ENCODE measurements at regions not wholly inside any gene's neighbourhood (a gene's known extent, or its start where the extent isn't known, plus 50 kb on each side); places are given as distances from the start of the nearest gene placed in this dataset.

DNA sequence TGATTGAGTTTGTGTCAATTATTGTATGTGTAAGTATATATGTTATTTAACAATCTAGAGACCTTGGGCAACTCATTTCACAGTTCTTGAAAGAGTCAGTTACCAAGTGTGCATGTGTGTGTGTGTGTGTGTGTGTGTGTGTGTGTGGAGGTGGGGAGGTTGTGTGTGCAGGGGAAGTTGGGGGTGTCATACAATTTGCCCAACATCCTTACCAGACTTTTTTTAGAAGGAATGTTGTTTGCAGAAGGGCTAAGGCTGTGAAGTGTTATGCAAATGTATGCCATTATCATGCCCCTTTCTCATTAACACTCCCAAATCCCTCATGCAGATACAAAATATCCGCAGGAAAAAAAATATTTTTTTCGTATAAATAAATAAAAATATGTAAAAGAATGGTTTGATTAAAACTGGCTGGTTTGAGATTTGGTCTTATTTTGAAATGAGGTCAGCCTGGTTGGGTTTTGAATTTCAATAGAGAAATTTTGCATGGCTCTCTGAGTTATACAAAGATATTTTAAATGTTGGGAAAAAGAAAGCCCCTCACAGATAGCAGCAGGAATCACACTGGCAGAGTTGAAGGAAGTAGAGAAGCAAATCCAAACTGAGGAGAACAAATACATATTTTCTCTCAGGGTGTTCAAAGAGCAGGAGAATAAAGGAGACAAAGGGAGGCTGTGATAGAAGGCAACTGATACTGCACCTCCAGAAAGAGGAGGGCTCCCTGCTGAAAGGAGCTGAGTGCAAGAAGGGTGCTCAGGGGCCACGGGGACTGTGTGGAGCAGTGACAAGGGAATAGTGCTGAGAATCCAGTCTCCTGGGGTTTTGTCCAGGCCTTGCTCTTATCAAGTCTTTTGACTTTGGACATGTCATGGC, 1365.5 kb upstream of the CELF4 start:
- no peak for DNase-seq (ENCODE audit: low spot score)

- DNase-seq (ENCODE audit: low spot score) = no peak
These were observed 1357.9 kb upstream of the CELF4 start for GRCh38 chr18:38923540-38923939.

- no peak for DNase-seq (ENCODE audit: low spot score)
These were observed 1357.5 kb upstream of the CELF4 start for GRCh38 chr18:38923126-38923525.

DNA sequence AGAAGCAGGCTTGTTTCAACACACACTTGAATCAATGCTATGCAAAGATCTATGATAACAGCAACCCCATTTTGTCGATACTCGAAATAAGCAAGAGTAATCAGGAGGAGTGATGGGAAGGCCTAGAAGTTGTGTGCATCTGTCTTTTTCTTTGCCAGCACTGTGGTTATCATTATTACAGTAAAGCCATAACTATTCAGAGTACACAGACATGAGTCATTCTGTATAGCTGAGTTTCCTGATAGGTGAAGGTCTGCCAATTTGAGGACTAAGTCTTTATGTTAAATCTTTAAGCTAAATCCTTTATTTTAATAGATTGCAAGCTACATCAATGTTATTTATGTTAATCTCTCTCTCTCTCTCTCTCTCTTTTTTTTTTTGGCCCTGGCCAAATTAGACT, 1344.4 kb upstream of the CELF4 start:
- DNase-seq (ENCODE audit: low spot score) = no peak

DNA sequence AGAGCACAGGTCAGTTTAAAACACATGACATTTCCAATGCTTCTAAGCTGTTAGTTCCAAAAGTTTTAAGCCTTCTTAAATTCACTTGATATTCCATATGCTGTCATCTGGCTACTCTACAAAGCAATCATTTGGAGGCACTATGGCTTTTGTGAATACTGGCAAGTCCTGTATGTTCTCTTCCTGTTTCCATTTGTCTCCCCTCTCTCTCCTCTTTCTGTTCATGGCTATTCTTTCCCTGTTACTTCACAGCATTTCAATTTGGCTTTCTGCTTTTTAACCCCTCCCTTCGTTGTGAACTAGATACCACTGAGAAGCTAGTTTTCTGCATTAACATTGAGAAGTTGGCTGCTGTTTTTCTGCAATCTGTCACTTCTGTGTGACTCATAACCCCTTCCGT, 1337.2 kb upstream of the CELF4 start:
- DNase-seq (ENCODE audit: low spot score) = no peak

- DNase-seq (ENCODE audit: low spot score) = no peak
These were observed 1334.8 kb upstream of the CELF4 start for GRCh38 chr18:38900445-38900844.

DNA sequence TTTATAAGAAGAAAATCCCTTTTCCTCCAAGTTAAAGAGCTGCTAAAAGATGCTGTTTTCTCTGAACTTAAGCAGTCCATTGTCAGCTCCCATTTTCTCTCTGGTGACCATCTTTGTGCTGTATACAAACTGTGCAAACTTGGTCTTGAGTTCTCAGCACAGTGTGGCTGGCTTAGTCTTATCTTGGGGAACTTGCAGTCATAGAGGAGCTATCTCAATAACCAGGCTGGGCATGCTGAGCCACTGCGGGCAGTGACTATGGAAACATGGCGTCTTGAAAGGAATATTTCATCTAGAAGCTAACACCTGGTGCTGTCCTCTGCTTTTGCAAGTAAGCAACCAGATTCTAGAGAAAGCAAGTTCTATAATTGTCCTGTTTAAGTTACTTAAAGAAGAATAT, 1334.4 kb upstream of the CELF4 start:
- DNase-seq (ENCODE audit: low spot score) = no peak

DNA sequence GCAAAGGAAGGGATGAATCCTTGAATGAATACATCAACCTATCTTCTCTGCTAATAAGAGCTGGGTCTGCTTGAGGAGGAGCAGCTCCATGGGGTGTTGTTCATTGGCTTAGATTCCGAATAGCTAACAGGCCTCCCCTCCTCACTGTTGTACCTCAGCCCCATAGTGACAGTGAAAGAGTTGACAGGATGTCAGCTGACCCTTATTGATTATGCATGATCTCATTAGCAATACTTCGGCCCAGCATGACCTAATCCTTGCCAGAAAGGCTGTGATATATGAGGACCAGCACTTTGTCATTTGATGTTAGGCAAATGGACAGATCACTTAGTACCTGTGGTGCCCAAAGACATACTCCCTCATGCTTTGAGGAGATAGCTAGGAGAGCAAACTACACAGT, 1333.7 kb upstream of the CELF4 start:
- no peak for DNase-seq (ENCODE audit: low spot score)

GRCh38 chr18:38898167-38898566, 1332.6 kb upstream of the CELF4 start:
- DNase-seq (ENCODE audit: low spot score) = no peak

- no peak for DNase-seq (ENCODE audit: low spot score)
These were observed 1330.0 kb upstream of the CELF4 start for GRCh38 chr18:38895560-38895959.

DNA sequence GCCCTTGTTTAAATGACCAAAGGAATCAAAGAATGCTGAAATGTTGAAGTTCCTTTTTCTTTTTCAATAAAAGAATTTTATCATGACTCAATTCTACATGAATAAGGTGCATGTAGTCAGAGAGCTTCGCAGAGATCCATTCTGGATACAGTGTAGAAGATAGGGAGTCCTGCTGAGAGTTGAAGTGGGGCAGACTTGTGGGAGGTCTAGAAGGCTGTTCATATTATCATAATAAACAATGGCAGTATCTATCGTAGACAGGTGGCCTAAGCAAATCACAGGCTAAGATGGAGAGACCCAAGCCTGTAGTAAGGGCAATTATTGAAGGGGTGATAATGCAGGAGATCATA, 1322.0 kb upstream of the CELF4 start:
- no peak for DNase-seq (ENCODE audit: low spot score)

GRCh38 chr18:38886861-38887670, 1321.5 kb upstream of the CELF4 start:
- no peak for DNase-seq (ENCODE audit: low spot score)

DNA sequence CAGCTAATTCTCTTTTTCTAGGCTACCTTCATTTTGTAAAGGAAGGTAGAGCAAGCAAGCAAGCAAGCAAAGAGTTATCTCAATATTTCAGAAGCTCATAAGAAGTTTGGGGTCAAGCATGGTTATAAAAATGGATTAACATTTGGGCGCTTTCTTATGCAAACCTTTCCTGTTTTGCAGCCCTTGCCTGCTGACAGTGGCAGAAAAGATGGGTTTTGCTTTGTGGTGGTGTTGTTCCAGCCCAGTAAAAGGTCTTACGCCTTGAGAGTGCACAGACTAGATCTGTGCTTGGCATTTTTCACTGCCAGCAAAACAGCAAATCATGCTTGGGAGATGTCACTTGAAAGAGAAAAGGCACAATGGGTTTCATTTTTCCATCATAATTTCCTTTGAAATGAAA, 1320.6 kb upstream of the CELF4 start:
- DNase-seq (ENCODE audit: low spot score) = no peak

DNA sequence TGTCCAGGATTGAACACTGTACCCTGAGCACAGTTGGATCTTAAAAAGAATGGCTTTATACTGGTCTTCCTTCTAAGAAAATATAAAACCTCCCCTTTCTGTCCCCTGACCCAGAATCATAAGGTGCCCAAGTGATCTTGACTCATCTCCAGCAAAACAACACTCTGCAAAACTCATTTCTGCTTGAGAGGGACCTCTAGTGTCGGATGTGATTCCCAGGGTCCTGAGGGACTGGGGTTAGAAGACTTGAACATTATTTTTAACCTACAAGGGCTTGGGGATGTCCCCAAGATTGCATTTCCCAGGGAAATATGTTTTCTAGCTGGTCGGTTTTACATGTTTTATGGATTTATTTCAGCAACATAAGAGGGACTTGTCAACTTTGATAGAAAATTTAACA, 1318.5 kb upstream of the CELF4 start:
- DNase-seq (ENCODE audit: low spot score) = no peak

GRCh38 chr18:38883111-38883510, 1317.5 kb upstream of the CELF4 start:
- no peak for DNase-seq (ENCODE audit: low spot score)

GRCh38 chr18:38879871-38880270, 1314.3 kb upstream of the CELF4 start:
- DNase-seq (ENCODE audit: low spot score) = no peak

DNA sequence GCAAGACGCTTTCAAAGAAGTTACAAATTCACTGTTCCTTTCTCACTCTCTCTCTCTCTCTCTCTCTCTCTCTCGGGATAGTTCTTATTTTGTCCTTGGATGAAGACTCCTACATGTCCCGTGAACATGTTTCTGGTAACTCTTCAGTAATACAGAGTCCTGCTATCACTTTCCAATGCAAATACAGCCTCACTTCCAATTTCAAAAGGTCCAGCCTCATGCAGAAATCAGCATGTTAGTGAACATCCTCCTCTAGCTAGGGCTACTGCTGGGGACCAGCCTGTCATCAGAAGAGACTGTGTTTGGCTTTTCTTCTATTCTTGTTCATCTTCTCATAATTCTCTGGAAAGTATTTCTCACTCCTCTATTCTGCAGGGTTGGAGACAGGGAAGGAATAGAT, 1306.7 kb upstream of the CELF4 start:
- no peak for DNase-seq (ENCODE audit: low spot score)

GRCh38 chr18:38868757-38869156, 1303.2 kb upstream of the CELF4 start:
- DNase-seq (ENCODE audit: low spot score) = no peak

GRCh38 chr18:38867680-38868079, 1302.1 kb upstream of the CELF4 start:
- DNase-seq (ENCODE audit: low spot score) = no peak

- no peak for DNase-seq (ENCODE audit: low spot score)
These were observed 1285.9 kb upstream of the CELF4 start for GRCh38 chr18:38851526-38851925.

GRCh38 chr18:38847326-38847725, 1281.7 kb upstream of the CELF4 start:
- DNase-seq (ENCODE audit: low spot score) = no peak

GRCh38 chr18:38843291-38843690, 1277.7 kb upstream of the CELF4 start:
- DNase-seq (ENCODE audit: low spot score) = no peak

GRCh38 chr18:38826247-38826646, 1260.6 kb upstream of the CELF4 start:
- DNase-seq (ENCODE audit: low spot score) = no peak
